ENCODE measurements at regions not wholly inside any gene's neighbourhood (a gene's known extent, or its start where the extent isn't known, plus 50 kb on each side); places are given as distances from the start of the nearest gene placed in this dataset.

DNA sequence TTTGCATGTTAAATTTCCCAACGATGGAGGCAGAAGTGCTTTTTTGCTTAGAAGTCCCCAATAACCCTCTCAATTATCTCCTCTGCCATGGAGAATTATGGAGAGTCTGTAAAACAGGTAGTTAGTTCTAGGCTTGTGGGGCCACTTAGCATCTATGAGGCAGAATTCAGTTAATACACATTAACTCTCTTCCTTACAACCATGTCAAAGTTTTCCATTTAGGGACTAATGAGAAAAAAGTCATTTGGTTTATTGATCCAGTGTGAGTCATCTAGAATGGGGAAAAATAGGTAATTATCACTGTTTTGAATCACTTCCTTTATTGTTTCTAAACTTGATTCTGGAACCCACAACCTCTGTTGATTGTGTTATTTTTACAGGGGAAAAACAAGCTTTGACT, 229.1 kb upstream of the COX10 start:
- TF ChIP-seq, protein P1, sequence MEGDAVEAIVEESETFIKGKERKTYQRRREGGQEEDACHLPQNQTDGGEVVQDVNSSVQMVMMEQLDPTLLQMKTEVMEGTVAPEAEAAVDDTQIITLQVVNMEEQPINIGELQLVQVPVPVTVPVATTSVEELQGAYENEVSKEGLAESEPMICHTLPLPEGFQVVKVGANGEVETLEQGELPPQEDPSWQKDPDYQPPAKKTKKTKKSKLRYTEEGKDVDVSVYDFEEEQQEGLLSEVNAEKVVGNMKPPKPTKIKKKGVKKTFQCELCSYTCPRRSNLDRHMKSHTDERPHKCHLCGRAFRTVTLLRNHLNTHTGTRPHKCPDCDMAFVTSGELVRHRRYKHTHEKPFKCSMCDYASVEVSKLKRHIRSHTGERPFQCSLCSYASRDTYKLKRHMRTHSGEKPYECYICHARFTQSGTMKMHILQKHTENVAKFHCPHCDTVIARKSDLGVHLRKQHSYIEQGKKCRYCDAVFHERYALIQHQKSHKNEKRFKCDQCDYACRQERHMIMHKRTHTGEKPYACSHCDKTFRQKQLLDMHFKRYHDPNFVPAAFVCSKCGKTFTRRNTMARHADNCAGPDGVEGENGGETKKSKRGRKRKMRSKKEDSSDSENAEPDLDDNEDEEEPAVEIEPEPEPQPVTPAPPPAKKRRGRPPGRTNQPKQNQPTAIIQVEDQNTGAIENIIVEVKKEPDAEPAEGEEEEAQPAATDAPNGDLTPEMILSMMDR (IDR thresholded peaks at IDR 0.05), result no peak
- no peak for TF ChIP-seq EZH2 (IDR thresholded peaks at IDR 0.05; ENCODE audit: borderline replicate concordance, insufficient read depth, low read depth, low read length, poor library complexity, severe bottlenecking)

All from B cell (primary cell).